ENCODE measurements at regions not wholly inside any gene's neighbourhood (a gene's known extent, or its start where the extent isn't known, plus 50 kb on each side); places are given as distances from the start of the nearest gene placed in this dataset.

DNA sequence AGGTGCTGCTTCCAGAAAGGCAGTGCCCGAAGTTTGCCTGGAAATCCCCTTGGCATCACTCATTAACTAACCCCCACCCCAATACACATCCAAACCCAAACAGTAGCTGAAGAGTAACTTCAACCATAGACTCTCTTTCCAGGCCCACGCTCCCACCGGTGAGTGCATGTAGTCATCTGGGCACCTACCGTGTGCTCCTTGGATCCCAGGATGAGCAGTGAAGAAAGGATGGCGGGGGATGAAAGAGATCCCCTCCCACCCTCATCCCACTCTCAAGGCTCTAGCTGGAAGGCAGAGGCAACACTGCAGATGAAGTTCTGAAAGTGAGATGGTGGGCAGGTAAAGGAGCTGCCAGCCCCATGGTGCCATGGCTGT is 305.0 kb downstream of the SOX9 start:
- DNase-seq (ENCODE audit: low read depth in 2 of 2): no peak

- no peak for DNase-seq (ENCODE audit: low read depth in 2 of 2)
Observed at GRCh38 chr17:72426321-72426720, 305.5 kb downstream of the SOX9 start.

GRCh38 chr17:72426948-72427760 is 306.3 kb downstream of the SOX9 start:
- no peak for DNase-seq (ENCODE audit: low read depth in 2 of 2)

- no peak for DNase-seq (ENCODE audit: low read depth in 2 of 2)
Observed at GRCh38 chr17:72427761-72428109, 306.9 kb downstream of the SOX9 start.

DNA sequence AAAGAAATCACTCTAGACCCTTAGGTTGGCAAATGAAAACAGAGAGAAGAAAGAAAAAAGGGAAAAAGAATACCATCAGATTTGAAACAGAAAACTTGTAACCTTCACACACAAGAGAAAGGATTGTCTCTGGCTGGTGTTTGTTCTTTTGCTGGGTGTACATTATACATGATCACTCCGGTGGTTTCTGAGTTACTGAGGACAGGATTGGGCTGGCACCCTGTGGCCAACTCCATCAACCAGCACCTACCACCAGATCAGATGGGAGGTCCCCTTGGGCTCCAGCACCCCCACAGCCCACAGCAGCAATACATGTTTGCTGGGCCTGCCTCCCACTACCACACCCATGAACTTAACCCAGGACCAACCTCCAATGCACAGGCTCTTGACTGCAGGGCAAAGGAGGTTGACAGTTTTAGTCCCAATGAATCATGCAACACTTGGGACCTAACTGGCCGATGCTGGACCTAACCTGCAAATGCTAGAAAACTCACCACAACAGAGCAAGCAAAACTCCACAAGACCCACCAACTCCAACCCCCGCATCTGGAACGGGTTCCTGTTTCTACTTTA is 308.3 kb downstream of the SOX9 start:
- DNase-seq (ENCODE audit: low read depth in 2 of 2): no peak

GRCh38 chr17:72430611-72431432 is 310.0 kb downstream of the SOX9 start:
- no peak for DNase-seq (ENCODE audit: low read depth in 2 of 2)

GRCh38 chr17:72432143-72432621 is 311.4 kb downstream of the SOX9 start:
- DNase-seq (ENCODE audit: low read depth in 2 of 2): no peak

DNA sequence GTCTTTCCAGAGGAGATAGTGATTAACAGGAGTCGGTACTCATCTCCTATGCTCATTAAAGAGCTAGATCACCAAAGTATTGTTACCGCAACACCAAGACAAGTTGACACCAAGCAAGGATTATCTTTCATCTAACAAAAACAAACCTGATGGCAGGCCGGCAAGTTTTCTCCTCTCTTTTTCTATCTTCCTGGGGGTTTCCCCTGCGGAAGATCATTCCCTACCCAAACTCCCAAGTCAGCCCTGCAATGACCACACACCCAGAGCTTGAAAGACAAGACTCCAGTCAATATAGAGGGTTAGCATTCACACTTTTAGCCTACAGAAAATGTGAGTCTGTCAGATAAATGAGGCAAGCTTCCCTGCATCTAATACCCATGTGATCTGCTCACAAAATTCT is 312.1 kb downstream of the SOX9 start:
- DNase-seq (ENCODE audit: low read depth in 2 of 2): no peak

- DNase-seq (ENCODE audit: low read depth in 2 of 2): no peak
Observed at GRCh38 chr17:72433797-72434196, 313.0 kb downstream of the SOX9 start.

GRCh38 chr17:72434581-72434980 is 313.8 kb downstream of the SOX9 start:
- DNase-seq (ENCODE audit: low read depth in 2 of 2): no peak

- DNase-seq (ENCODE audit: low read depth in 2 of 2): no peak
Observed at GRCh38 chr17:72434991-72435618, 314.3 kb downstream of the SOX9 start.

DNA sequence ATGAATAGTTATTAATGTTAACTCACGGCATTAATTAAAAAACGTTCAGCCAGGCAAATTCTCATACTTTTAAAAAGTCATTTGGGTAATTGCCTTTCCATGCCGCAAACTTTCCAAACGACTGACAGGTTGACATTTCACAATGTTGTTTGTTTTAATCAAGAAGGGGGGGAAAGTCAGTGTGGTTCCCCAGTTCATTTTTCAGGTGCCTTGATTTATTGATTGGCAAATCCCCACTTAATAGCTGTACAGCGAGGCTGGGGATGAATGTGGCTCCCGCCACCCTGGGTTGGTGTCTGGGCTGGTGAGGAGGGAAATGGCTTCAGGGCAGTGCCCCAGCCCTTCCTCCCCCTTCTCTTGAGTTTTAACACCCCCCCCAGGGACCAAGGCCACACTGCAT is 318.0 kb downstream of the SOX9 start:
- no peak for DNase-seq (ENCODE audit: low read depth in 2 of 2)

DNA sequence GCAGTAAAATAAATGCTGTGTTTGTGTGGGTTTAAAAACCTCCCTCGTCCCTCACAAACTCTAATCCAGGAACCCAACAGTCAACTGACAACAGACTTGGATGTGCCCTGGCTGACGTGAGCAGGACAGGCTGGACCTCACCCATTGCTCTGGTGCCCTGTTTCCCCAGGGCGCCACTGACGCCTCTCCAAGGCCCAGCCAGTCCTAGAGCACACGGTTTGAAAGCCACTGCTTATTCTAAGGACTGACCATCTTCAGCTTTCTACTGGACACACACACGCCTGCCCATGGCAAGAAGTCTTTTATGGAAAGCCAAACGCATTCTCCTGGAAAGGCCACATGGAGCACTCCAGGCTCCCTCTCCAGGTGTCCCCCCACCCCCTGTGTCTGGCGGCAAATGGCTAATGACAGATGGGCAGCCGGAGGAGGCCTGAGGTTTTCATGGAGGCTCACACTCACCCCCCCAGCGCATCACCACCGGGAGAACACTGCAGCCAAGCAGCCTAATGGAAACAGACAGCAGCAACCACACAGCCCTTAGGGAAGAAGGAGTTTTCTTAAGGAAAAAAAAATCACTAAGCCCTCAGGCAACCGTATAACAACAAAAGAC is 319.2 kb downstream of the SOX9 start:
- DNase-seq (ENCODE audit: low read depth in 2 of 2): no peak

DNA sequence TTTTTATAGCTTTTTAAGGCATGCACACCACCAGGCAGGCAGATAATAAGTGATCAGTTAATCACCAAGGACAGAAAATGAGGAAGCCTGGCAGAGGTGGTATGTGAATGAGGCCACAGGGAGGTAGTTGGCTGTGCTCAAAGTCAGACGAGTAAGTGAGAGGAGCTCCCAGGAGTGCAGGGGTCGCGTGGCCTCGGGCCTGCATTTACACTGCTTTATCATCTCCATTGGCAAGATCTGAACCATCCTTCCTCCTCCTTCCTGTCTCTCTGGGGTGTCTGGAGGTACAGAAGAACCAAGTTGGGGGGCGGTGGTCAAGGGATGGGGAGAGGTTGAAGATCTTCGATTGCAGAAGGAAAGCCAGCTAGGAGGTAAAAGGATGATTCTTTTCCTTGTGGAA is 320.1 kb downstream of the SOX9 start:
- no peak for DNase-seq (ENCODE audit: low read depth in 2 of 2)

DNA sequence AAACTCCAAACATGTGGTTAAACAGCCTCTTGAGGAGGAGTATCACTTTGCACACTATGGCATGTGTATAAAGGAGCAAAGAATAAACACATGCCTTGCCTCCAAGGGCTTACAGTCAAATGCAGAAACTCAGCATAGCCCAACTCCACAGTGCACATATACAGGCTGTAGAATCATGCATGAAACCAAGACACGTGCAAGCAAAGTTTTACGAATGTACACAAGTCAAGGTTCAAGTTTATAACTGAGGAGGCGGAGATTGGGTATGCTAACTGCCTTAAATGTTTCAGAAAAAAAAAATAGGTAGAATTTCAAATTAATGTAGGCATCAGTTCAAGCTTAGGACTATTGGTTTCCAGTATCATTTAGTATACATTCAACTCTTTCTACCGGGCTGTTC is 321.1 kb downstream of the SOX9 start:
- DNase-seq (ENCODE audit: low read depth in 2 of 2): no peak

GRCh38 chr17:72444517-72445054 is 323.8 kb downstream of the SOX9 start:
- no peak for DNase-seq (ENCODE audit: low read depth in 2 of 2)

DNA sequence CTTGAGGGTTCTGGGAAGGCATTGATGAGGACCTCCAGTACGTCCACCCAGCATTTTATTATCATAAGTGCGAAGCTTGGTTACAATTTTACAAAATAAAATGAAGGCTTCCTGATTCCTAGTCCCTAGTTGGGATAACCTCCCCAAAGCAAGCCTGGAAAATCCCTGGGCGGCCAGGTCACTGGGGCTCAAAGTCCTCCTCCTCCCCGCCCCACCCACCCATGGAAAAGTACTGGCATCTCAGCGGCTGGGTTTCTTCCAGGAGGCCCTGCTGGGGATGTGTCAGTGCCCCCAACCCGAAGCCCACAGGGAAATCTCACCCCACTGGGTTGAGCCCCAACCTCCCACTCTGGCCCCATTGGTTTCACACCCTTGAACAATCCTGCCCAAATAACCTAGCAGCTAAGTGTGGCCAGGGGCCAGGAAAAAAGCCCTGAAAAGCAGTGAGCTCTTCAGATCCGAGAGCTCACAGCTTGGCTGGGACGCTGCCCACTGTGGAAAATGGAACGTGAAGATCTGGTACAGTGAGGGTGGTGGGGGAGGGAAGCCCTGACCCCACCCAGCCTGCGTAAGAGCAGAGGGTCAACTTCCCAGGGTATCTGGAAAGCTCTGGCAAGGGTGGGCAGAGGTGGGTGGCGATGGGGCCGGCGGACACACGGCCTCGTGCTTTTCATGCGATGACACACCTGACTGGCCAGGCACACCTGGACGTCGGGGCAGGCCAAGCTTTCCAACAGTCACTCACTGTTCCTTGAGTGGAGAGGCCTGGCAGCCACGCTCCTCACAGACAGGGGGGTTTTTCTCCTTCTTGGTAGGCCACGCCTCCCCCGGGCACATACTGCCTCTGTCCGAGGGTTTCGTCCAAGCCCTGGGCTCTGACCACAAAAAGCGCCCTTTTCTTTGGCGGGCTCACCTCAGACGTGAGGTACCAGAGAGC is 324.5 kb downstream of the SOX9 start:
- no peak for DNase-seq (ENCODE audit: low read depth in 2 of 2)

- DNase-seq (ENCODE audit: low read depth in 2 of 2): no peak
Observed at GRCh38 chr17:72446118-72446517, 325.3 kb downstream of the SOX9 start.

GRCh38 chr17:72446525-72447250 is 325.9 kb downstream of the SOX9 start:
- no peak for DNase-seq (ENCODE audit: low read depth in 2 of 2)

DNA sequence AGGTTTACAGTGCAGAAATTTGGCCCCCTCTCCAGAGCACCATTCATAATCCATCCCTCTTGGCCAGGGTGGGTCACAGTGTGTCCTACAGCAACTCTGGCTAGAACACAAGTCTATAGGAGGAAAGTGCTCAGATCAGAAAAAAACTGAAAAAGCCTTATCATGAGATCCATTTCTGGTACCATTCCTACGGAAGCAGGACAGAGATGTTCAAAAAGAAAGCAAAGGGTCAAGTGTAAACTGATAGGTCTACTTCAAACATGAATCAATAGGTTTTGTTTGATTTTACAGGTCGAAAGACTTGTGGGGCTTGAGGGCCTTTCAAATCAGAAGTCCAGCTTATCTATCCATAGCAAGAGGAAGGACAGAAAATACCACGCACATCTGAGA is 326.4 kb downstream of the SOX9 start:
- DNase-seq (ENCODE audit: low read depth in 2 of 2): no peak
